ENCODE measurements at regions not wholly inside any gene's neighbourhood (a gene's known extent, or its start where the extent isn't known, plus 50 kb on each side); places are given as distances from the start of the nearest gene placed in this dataset.
"Not testable (repeated sequence)": the region's sequence is repeated elsewhere in the genome, so short reads cannot be mapped to it uniquely, and the experiment has no call there.

DNA sequence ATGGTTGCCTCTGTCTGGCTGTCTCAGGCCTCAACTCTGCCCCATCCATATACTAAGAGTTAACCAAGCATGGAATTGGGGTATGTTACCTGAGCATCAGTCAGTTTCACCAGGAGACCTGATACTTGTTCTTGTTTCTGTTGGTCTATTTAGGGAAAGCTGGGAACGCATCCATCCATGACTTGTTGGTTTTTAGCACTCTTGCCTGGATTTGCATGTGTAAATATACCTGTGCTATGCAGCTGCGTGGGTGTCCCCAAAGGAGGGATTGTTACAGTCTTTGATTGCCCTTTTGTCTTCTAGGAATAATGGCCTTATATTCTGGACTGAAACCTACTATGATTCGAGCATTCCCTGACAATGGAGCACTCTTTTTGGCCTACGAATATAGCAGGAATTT lies 151.9 kb upstream of the PABPC3 start:
- H3K9me2 ChIP-seq (ENCODE audit: insufficient read depth); H3K27me3 Mint-ChIP-seq (ENCODE audit: insufficient read depth, low read depth, poor library complexity); ATAC-seq; H3K4me3 ChIP-seq; H2AFZ ChIP-seq; H3K27ac Mint-ChIP-seq; H3K79me2 ChIP-seq (replicated peaks; ENCODE audit: insufficient read depth); H4K20me1 ChIP-seq (replicated peaks; ENCODE audit: insufficient read depth); H3K27ac ChIP-seq (ENCODE audit: low read depth); H3K4me1 ChIP-seq (ENCODE audit: insufficient read depth); H3K4me2 ChIP-seq; H3K4me3 Mint-ChIP-seq; H3K36me3 ChIP-seq (ENCODE audit: insufficient read depth); H3F3A ChIP-seq (replicated peaks; ENCODE audit: low read depth); H3K9me3 Mint-ChIP-seq; H3K27me3 ChIP-seq (ENCODE audit: insufficient read depth); DNase-seq (ENCODE audit: low spot score): not testable (repeated sequence)
- Mint-ChIP-seq H3K36me3 (ENCODE audit: low read depth) (peaks cover 11% of the 10 kb centered on the region), H3K4me1 (peaks cover 14% of the 10 kb centered on the region; the same call in 2 of the 3 replicates)

DNA sequence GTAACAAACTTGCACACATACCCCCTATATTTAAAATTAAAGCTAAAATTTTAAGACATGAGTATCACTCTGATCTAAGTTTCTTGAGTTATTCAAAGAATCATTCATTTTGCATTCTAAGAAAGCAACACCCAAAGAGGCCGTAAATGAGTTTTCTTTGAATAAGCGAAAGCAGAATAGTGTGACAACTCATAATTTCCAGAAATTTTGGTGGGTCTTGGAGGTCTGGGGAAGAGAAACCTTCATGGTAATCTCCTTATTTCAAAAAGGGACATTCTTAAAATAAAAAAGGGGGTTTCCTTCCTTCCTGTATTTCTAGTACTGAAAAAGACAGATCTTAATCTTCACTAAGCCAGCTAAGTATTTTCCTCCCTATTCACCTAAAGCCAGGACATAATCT lies 147.0 kb upstream of the PABPC3 start:
- H3K4me1 Mint-ChIP-seq; H3K9me2 ChIP-seq (ENCODE audit: insufficient read depth); H2AFZ ChIP-seq; H3K27ac Mint-ChIP-seq; ATAC-seq; DNase-seq (ENCODE audit: low spot score); H3K4me1 ChIP-seq (ENCODE audit: insufficient read depth); H3K4me3 Mint-ChIP-seq; H3K27ac ChIP-seq (ENCODE audit: low read depth); H3K36me3 ChIP-seq (ENCODE audit: insufficient read depth); H3K27me3 ChIP-seq (ENCODE audit: insufficient read depth); H4K20me1 ChIP-seq (replicated peaks; ENCODE audit: insufficient read depth); H3F3A ChIP-seq (replicated peaks; ENCODE audit: low read depth); H3K9me3 Mint-ChIP-seq; H3K36me3 Mint-ChIP-seq (ENCODE audit: low read depth); H3K4me3 ChIP-seq; H3K4me2 ChIP-seq; H3K79me2 ChIP-seq (replicated peaks; ENCODE audit: insufficient read depth); H3K27me3 Mint-ChIP-seq (ENCODE audit: insufficient read depth, low read depth, poor library complexity): not testable (repeated sequence)

DNA sequence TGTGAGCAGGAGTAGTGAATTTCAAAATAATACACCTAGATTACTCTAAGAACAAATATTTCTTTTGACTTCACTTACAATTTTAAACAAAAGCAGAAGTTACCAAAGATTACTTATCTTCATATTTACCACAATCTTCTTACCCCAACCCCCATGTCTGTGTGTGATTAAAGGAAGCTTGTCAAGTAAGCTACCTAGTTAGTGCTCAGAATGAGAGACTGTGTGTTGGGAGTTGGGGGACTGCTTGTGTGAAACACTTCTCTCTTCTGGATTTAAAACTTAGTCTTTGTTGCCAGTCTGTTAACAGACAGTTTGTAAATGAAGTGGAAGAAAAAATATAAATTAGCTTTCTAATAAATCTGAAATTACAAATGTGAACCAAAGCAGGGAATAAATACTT lies 145.3 kb upstream of the PABPC3 start:
- not testable (repeated sequence) for H3K36me3 ChIP-seq (ENCODE audit: insufficient read depth); H3K27me3 ChIP-seq (ENCODE audit: insufficient read depth); H3K79me2 ChIP-seq (replicated peaks; ENCODE audit: insufficient read depth); ATAC-seq; H3K4me1 ChIP-seq (ENCODE audit: insufficient read depth); H3F3A ChIP-seq (replicated peaks; ENCODE audit: low read depth); H4K20me1 ChIP-seq (replicated peaks; ENCODE audit: insufficient read depth); H3K9me2 ChIP-seq (ENCODE audit: insufficient read depth); H3K27me3 Mint-ChIP-seq (ENCODE audit: insufficient read depth, low read depth, poor library complexity); H3K4me3 ChIP-seq; H3K4me1 Mint-ChIP-seq; H3K4me2 ChIP-seq; H3K4me3 Mint-ChIP-seq; H3K27ac Mint-ChIP-seq; H3K9me3 Mint-ChIP-seq; H3K36me3 Mint-ChIP-seq (ENCODE audit: low read depth); H3K27ac ChIP-seq (ENCODE audit: low read depth); DNase-seq (ENCODE audit: low spot score); H2AFZ ChIP-seq

DNA sequence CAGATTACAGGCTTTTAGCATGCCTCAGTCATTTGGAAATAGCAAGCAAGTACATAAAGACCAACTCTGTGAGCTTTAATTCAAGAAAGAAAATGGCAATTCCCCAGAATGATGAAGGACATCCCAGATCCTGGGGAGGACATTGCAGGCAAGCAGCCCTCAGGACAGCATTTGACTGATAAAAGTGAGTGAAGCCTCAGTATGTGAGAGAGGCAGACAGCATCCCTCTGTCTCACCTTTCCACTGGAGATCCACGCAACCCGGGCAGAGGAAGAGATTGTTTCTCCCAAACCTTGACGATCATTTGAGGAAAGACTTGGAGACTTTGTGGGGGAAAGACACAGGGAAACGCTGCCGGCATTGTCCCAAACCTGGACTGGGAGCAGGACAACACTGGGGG lies 128.0 kb upstream of the PABPC3 start:
- not testable (repeated sequence) for DNase-seq (ENCODE audit: low spot score); H3K79me2 ChIP-seq (replicated peaks; ENCODE audit: insufficient read depth); H3K36me3 Mint-ChIP-seq (ENCODE audit: low read depth); H3K4me1 Mint-ChIP-seq; H3K4me1 ChIP-seq (ENCODE audit: insufficient read depth); H3K36me3 ChIP-seq (ENCODE audit: insufficient read depth); H3F3A ChIP-seq (replicated peaks; ENCODE audit: low read depth); H4K20me1 ChIP-seq (replicated peaks; ENCODE audit: insufficient read depth); H3K27ac ChIP-seq (ENCODE audit: low read depth); H3K9me3 Mint-ChIP-seq; H3K9me2 ChIP-seq (ENCODE audit: insufficient read depth); H3K27me3 ChIP-seq (ENCODE audit: insufficient read depth); ATAC-seq; H3K27me3 Mint-ChIP-seq (ENCODE audit: insufficient read depth, low read depth, poor library complexity)
- H3K27ac Mint-ChIP-seq: peak overlapping the region; percentile 88
- Histone ChIP-seq H3K4me2 (peak overlapping the region; percentile 77), H3K4me3 (peak overlapping the region; percentile 53), H2AFZ (peak overlapping the region; percentile 97)
- H3K4me3 Mint-ChIP-seq: peak overlapping the region; percentile 93

DNA sequence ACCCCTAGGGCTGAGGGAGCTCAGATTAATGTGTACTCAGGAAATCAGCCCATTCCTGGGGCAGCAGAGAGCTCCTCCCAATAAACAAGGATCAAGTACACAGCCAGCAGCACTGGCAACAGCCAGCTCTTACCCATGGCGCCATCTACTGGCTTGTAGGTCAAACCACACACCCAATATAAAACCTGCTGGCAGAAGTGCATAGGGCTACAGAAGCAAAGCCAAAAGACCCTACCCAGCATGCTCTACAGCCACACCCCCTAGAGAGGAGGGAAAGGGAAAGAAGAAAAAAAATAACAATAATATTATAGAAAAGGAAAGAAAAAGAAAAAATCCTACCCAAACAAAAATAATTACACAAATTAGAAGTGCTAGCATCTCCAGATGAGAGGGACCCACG lies 127.5 kb upstream of the PABPC3 start:
- not testable (repeated sequence) for H3K36me3 ChIP-seq (ENCODE audit: insufficient read depth); H3K27me3 Mint-ChIP-seq (ENCODE audit: insufficient read depth, low read depth, poor library complexity); H3K4me1 ChIP-seq (ENCODE audit: insufficient read depth); H2AFZ ChIP-seq; H4K20me1 ChIP-seq (replicated peaks; ENCODE audit: insufficient read depth); H3K79me2 ChIP-seq (replicated peaks; ENCODE audit: insufficient read depth); ATAC-seq; H3K36me3 Mint-ChIP-seq (ENCODE audit: low read depth); H3K9me2 ChIP-seq (ENCODE audit: insufficient read depth); H3F3A ChIP-seq (replicated peaks; ENCODE audit: low read depth); H3K4me1 Mint-ChIP-seq; H3K27ac ChIP-seq (ENCODE audit: low read depth); H3K9me3 Mint-ChIP-seq; H3K27me3 ChIP-seq (ENCODE audit: insufficient read depth)
- peak overlapping the region; percentile 88 for H3K27ac Mint-ChIP-seq
- Histone ChIP-seq H3K4me3 (peak overlapping the region; percentile 53), H3K4me2 (peak overlapping the region; percentile 77; the same call in 1 of the 2 replicates)
- TF ChIP-seq, protein P1, sequence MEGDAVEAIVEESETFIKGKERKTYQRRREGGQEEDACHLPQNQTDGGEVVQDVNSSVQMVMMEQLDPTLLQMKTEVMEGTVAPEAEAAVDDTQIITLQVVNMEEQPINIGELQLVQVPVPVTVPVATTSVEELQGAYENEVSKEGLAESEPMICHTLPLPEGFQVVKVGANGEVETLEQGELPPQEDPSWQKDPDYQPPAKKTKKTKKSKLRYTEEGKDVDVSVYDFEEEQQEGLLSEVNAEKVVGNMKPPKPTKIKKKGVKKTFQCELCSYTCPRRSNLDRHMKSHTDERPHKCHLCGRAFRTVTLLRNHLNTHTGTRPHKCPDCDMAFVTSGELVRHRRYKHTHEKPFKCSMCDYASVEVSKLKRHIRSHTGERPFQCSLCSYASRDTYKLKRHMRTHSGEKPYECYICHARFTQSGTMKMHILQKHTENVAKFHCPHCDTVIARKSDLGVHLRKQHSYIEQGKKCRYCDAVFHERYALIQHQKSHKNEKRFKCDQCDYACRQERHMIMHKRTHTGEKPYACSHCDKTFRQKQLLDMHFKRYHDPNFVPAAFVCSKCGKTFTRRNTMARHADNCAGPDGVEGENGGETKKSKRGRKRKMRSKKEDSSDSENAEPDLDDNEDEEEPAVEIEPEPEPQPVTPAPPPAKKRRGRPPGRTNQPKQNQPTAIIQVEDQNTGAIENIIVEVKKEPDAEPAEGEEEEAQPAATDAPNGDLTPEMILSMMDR (conservative IDR thresholded peaks at IDR 0.05; ENCODE audit: low read depth in 2 of 2): peak; percentile 27 to 40; a peak in 3 of 4 replicates
- H3K4me3 Mint-ChIP-seq: peak overlapping the region; percentile 93
- peak; percentile 38 for DNase-seq (ENCODE audit: low spot score)

DNA sequence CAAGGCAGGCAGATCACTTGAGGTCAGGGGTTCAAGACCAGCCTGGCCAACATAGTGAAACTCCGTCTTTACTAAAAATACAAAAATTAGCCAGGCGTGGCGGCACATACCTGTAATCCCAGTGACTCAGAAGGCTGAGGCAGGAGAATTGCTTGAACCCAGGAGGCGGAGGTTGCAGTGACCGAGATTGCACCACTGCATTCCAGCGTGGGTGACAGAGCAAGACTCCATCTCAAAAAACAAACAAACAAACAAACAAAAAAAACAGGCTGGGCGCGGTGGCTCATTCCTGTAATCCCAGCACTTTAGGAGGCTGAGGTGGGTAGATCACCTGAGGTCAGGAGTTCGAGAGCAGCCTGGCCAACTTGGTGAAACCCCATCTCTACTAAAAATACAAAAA lies 122.8 kb upstream of the PABPC3 start:
- not testable (repeated sequence) for H3K4me1 ChIP-seq (ENCODE audit: insufficient read depth); H3K9me3 Mint-ChIP-seq; H3K27ac Mint-ChIP-seq; H3K9me2 ChIP-seq (ENCODE audit: insufficient read depth); H3K36me3 ChIP-seq (ENCODE audit: insufficient read depth); ATAC-seq; H3K79me2 ChIP-seq (replicated peaks; ENCODE audit: insufficient read depth); H3K4me2 ChIP-seq; H3F3A ChIP-seq (replicated peaks; ENCODE audit: low read depth); H3K36me3 Mint-ChIP-seq (ENCODE audit: low read depth); H3K4me1 Mint-ChIP-seq; H3K27me3 Mint-ChIP-seq (ENCODE audit: insufficient read depth, low read depth, poor library complexity); H3K4me3 Mint-ChIP-seq; H3K27ac ChIP-seq (ENCODE audit: low read depth); H3K27me3 ChIP-seq (ENCODE audit: insufficient read depth); DNase-seq (ENCODE audit: low spot score); H4K20me1 ChIP-seq (replicated peaks; ENCODE audit: insufficient read depth); H2AFZ ChIP-seq; H3K4me3 ChIP-seq

Measured in GM23338 (cell line).